HG03280 (cell line): ENCODE measurements at regions not wholly inside any gene's neighbourhood (a gene's known extent, or its start where the extent isn't known, plus 50 kb on each side); places are given as distances from the start of the nearest gene placed in this dataset.
"Not testable (repeated sequence)": the region's sequence is repeated elsewhere in the genome, so short reads cannot be mapped to it uniquely, and the experiment has no call there.

Experiments
- ATAC-seq: cut with Tn5 transposase; IDR thresholded peaks from one replicate; pipeline ENCODE4 v1.9.1; 2021; ENCODE audit warnings: mild to moderate bottlenecking, moderate library complexity; ENCODE audit not compliant: unreplicated experiment

GRCh38 chr15:30755036-30755687 is 129.2 kb downstream of the ARHGAP11B start:
- ATAC-seq: not testable (repeated sequence)

GRCh38 chr15:30760633-30761032 is 134.7 kb downstream of the ARHGAP11B start:
- not testable (repeated sequence) for ATAC-seq

GRCh38 chr15:30761365-30761764 is 135.4 kb downstream of the ARHGAP11B start:
- not testable (repeated sequence) for ATAC-seq

- ATAC-seq: not testable (repeated sequence)
These were observed 134.2 kb upstream of the FAN1 start for GRCh38 chr15:30769390-30770124.

GRCh38 chr15:30770759-30771158 is 133.0 kb upstream of the FAN1 start:
- no peak for ATAC-seq

- no peak for ATAC-seq
These were observed 120.7 kb upstream of the FAN1 start for GRCh38 chr15:30783019-30783418.

GRCh38 chr15:30788595-30788994 is 115.1 kb upstream of the FAN1 start:
- no peak for ATAC-seq

GRCh38 chr15:30791239-30792175 is 112.2 kb upstream of the FAN1 start:
- ATAC-seq: no peak

- ATAC-seq: not testable (repeated sequence)
These were observed 110.9 kb upstream of the FAN1 start for GRCh38 chr15:30792843-30793242.

- no peak for ATAC-seq
These were observed 109.3 kb upstream of the FAN1 start for GRCh38 chr15:30794388-30794787.

- not testable (repeated sequence) for ATAC-seq
These were observed 104.2 kb upstream of the FAN1 start for GRCh38 chr15:30799565-30799964.

GRCh38 chr15:30801140-30801895 is 102.4 kb upstream of the FAN1 start:
- not testable (repeated sequence) for ATAC-seq

GRCh38 chr15:30802001-30802400 is 101.7 kb upstream of the FAN1 start:
- not testable (repeated sequence) for ATAC-seq

GRCh38 chr15:30803703-30804102 is 100.0 kb upstream of the FAN1 start:
- not testable (repeated sequence) for ATAC-seq

- ATAC-seq: no peak
These were observed 87.3 kb upstream of the FAN1 start for GRCh38 chr15:30816430-30816829.

GRCh38 chr15:30823068-30823813 is 80.5 kb upstream of the FAN1 start:
- not testable (repeated sequence) for ATAC-seq

GRCh38 chr15:30824518-30825195 is 79.1 kb upstream of the FAN1 start:
- ATAC-seq: no peak

GRCh38 chr15:30827625-30828303 is 76.0 kb upstream of the FAN1 start:
- no peak for ATAC-seq

GRCh38 chr15:30828304-30828639 is 75.4 kb upstream of the FAN1 start:
- not testable (repeated sequence) for ATAC-seq
